ENCODE measurements at regions not wholly inside any gene's neighbourhood (a gene's known extent, or its start where the extent isn't known, plus 50 kb on each side); places are given as distances from the start of the nearest gene placed in this dataset.

- no peak for TF ChIP-seq CTCF (IDR thresholded peaks at IDR 0.05; ENCODE audit: low read depth, low read length)
- H3K27me3 ChIP-seq (ENCODE audit: insufficient read depth, low read depth, severe bottlenecking): no peaks in the 10 kb centered on the region
- no peak overlapping the region for H3K4me3 ChIP-seq (ENCODE audit: low read depth, low read length)
- no peak overlapping the region for H3K27ac ChIP-seq
- DNase-seq: no peak
- H3K36me3 ChIP-seq: no peaks in the 10 kb centered on the region
- H3K9me3 ChIP-seq (ENCODE audit: severe bottlenecking): no peaks in the 10 kb centered on the region
Observed at GRCh38 chr18:56068701-56069100, 480.7 kb upstream of the TCF4 start.

GRCh38 chr18:56067969-56068671 lies 480.1 kb upstream of the TCF4 start:
- no peaks in the 10 kb centered on the region for H3K27me3 ChIP-seq (ENCODE audit: insufficient read depth, low read depth, severe bottlenecking)
- DNase-seq: no peak
- H3K36me3 ChIP-seq: no peaks in the 10 kb centered on the region
- no peak for TF ChIP-seq CTCF (IDR thresholded peaks at IDR 0.05; ENCODE audit: low read depth, low read length)
- H3K27ac ChIP-seq: no peak overlapping the region
- no peak overlapping the region for H3K4me3 ChIP-seq (ENCODE audit: low read depth, low read length)
- H3K9me3 ChIP-seq (ENCODE audit: severe bottlenecking): no peaks in the 10 kb centered on the region

GRCh38 chr18:56067214-56067894 lies 479.4 kb upstream of the TCF4 start:
- TF ChIP-seq CTCF (IDR thresholded peaks at IDR 0.05; ENCODE audit: low read depth, low read length): no peak
- DNase-seq: no peak
- H3K36me3 ChIP-seq: no peaks in the 10 kb centered on the region
- no peak overlapping the region for H3K4me3 ChIP-seq (ENCODE audit: low read depth, low read length)
- H3K27ac ChIP-seq: no peak overlapping the region
- no peaks in the 10 kb centered on the region for H3K27me3 ChIP-seq (ENCODE audit: insufficient read depth, low read depth, severe bottlenecking)
- H3K9me3 ChIP-seq (ENCODE audit: severe bottlenecking): no peaks in the 10 kb centered on the region

GRCh38 chr18:56066524-56067213 lies 478.7 kb upstream of the TCF4 start:
- H3K9me3 ChIP-seq (ENCODE audit: severe bottlenecking): no peaks in the 10 kb centered on the region
- DNase-seq: no peak
- no peak overlapping the region for H3K4me3 ChIP-seq (ENCODE audit: low read depth, low read length)
- H3K36me3 ChIP-seq: no peaks in the 10 kb centered on the region
- H3K27me3 ChIP-seq (ENCODE audit: insufficient read depth, low read depth, severe bottlenecking): no peaks in the 10 kb centered on the region
- TF ChIP-seq CTCF (IDR thresholded peaks at IDR 0.05; ENCODE audit: low read depth, low read length): no peak
- no peak overlapping the region for H3K27ac ChIP-seq

- no peaks in the 10 kb centered on the region for H3K36me3 ChIP-seq
- no peak for TF ChIP-seq CTCF (IDR thresholded peaks at IDR 0.05; ENCODE audit: low read depth, low read length)
Observed at GRCh38 chr18:56065086-56065485, 477.1 kb upstream of the TCF4 start.

More at GRCh38 chr18:56065086-56065485, 477.1 kb upstream of the TCF4 start:
- Histone ChIP-seq H3K27me3 (ENCODE audit: insufficient read depth, low read depth, severe bottlenecking) (no peaks in the 10 kb centered on the region), H3K9me3 (ENCODE audit: severe bottlenecking) (no peaks in the 10 kb centered on the region), H3K4me3 (ENCODE audit: low read depth, low read length) (no peak overlapping the region), H3K27ac (no peak overlapping the region)
- DNase-seq: no peak
